Prostate gland (tissue), 2 donors: ENCODE measurements at regions not wholly inside any gene's neighbourhood (a gene's known extent, or its start where the extent isn't known, plus 50 kb on each side); places are given as distances from the start of the nearest gene placed in this dataset.

ENCODE experiments used
- CTCF ChIP-seq, 4 experiments: fragments of 200-600 bp in 2 of 4; fragments of 450-650 bp in 2 of 4; sonication (generic) in 2 of 4; IDR thresholded peaks; 1 replicate in 3 of 4; 2 replicates in 1 of 4; pipeline ENCODE4 v1.5.1; 2016 to 2019; ENCODE audit warnings: antibody characterized with exemption in 4 of 4, mild to moderate bottlenecking in 2 of 4, moderate library complexity in 2 of 4
- POLR2A ChIP-seq: fragments of 450-650 bp; IDR thresholded peaks from one replicate; pipeline ENCODE4 v1.6.1; 2016; ENCODE audit warnings: antibody characterized with exemption, mild to moderate bottlenecking

- TF ChIP-seq CTCF (IDR thresholded peaks at IDR 0.05) (peak; percentile 65 to 73 (median 70)), POLR2A (no peak)
Measured at GRCh38 chr5:54844905-54845566, 140.4 kb downstream of the ESM1 start.
